GM19463 (cell line): ENCODE measurements at regions not wholly inside any gene's neighbourhood (a gene's known extent, or its start where the extent isn't known, plus 50 kb on each side); places are given as distances from the start of the nearest gene placed in this dataset.

ENCODE experiments used
- ATAC-seq: cut with Tn5 transposase; IDR thresholded peaks from one replicate; pipeline ENCODE4 v1.9.1; 2021; ENCODE audit warnings: mild to moderate bottlenecking, moderate library complexity; ENCODE audit not compliant: unreplicated experiment

DNA sequence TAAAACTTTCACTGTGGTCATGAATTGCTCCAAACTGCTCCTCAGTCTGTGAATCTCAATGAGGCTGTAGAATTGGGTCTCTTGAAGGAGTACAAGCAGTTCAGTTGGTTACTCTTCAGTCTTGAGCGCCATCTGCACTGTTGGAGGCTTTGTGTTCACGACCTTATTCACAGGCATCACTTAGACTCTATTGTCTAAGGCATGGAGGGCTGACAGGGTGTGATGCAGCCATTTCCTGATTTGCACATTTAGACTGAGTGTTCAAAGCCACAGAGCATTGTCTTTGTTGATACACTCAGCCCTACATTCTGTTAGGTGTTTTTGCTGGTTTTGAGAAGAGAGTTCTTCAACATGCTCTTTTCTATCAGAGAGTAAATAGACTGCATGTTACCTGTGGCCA lies 355.9 kb upstream of the RIOK2 start:
- no peak for ATAC-seq

DNA sequence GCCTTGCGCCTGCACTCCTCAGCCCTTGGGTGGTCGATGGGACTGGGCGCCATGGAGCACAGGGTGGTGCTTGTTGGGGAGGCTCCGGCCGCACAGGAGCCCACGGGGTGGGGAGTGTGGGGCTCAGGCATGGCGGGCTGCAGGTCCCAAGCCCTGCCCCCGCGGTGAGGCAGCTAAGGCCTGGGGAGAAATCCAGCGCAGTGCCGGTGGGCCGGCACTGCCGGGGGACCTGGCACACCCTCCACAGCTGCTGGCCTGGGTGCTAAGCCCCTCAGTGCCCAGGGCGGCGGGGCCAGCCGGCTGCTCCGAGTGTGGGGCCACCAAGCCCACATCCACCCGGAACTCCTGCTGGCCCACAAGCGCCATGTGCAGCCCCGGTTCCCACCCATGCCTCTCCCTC lies 358.8 kb upstream of the RIOK2 start:
- no peak for ATAC-seq

- ATAC-seq = no peak
Observed at GRCh38 chr5:97542469-97542868, 359.4 kb upstream of the RIOK2 start.

DNA sequence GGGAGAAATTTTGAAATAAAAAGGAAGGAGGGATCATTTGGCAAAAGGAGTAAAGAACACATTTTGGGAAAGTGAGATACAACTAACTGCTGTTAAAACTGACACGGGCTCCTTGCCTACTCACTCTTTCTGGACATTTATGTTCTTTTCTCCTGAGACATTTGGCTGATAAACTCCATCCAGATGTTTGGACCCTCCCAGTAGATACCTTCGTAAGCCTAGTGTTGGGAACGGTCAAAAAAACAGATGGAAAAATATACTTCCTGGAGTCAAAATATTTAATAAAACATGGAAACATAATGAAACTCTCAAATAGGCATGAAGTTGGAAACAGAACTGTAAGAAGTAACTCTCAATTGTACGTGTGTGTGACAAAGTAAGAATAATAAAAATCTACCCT lies 360.1 kb upstream of the RIOK2 start:
- ATAC-seq = no peak

- ATAC-seq = no peak
Observed at GRCh38 chr5:97544240-97544639, 361.2 kb upstream of the RIOK2 start.

DNA sequence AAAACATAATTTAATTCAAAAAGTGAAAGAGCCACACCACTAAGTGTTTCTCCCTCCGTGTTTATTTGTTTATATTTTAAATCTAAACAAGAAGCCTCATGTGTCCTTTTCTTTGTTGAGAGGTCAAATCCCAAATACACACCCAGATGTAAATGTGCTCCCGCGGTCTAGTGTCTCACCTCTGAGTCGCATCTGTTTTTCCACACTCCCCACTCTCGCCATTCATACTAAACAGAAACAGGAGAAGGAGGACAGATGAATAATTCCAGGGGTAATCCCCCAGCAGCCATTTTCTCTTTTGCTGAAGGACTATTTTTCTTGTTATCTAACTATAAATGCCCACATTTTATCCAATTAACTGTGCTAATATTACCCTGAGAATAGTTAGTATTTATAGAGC lies 361.6 kb upstream of the RIOK2 start:
- ATAC-seq = no peak

- ATAC-seq = no peak
Observed at GRCh38 chr5:97545446-97545845, 362.4 kb upstream of the RIOK2 start.

- ATAC-seq = no peak
Observed at GRCh38 chr5:97545886-97546535, 363.0 kb upstream of the RIOK2 start.

DNA sequence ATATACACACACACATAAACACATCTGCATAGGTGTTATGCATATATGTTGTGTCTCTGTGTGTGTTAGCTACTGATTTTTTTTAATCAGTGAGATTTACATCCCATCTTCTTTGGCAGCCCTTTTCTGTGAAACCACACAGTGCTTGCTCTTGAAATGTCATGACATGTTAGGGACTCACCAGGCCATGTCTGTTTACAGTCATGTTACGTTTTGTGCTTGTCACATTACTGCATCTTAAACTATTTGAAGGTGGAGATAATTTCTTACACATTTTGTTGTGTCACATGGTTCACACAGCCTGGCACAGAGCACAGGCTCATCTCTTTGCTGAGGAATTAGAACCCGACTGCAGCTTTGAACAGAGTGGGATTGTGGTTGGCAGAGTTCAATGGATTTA lies 364.4 kb upstream of the RIOK2 start:
- no peak for ATAC-seq

GRCh38 chr5:97547999-97548738 lies 365.1 kb upstream of the RIOK2 start:
- ATAC-seq = peak; percentile 63

DNA sequence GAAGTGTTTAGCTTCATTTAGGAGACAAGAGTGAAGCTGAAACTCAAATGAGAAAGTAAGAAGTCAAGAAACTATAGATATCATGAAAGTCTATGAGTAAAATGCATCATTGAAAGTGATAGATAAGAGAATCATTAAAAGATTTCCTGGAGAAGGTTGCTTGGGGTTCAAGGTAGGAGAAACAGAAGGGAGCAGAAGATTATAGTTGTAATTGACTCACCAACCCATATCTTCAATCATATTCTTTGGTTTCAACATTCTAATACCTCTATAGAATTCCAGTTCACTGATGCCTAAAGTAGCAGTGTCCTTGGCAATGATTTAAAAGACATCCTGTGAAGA lies 365.7 kb upstream of the RIOK2 start:
- no peak for ATAC-seq

- ATAC-seq = no peak
Observed at GRCh38 chr5:97549496-97549895, 366.4 kb upstream of the RIOK2 start.

GRCh38 chr5:97550164-97550563 lies 367.1 kb upstream of the RIOK2 start:
- ATAC-seq = no peak

GRCh38 chr5:97550818-97551217 lies 367.8 kb upstream of the RIOK2 start:
- ATAC-seq = no peak

DNA sequence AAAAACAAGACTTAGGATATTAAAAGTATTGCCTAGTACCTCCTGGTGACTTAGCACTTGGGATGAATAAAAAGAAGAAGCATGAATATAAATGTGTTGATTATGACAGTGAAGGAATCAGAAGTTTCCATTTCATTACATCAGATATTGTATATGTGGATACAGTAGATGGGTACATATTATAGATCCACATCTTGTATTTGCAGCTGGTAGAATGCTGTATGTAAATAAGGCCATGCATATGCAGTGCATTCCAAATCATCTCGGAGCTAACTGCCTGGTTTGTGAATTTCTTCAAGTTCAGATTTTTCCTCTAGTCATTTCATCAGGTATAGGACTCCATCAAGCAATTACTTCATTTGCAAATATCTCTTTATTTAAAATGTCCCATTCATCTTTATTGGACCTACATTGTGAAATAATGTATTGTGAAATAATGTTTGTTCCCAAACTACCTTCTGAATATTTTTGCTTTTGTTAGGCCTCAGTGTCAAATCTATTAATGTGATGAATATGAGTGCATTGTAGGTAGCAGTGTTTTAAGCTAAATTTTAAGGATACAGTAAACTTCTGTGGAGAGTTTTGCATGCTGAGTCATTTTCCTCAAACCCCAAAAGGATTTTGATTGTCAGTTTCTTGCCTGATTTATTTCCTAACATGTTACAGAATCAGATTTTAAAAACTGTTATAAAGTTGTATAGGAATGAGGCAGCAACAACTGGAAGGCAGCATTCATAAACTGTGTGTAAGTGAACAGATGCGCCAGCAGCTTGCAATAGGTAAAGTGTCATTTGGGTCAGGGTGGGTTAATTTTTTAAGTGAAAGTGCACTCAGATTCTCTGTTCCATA lies 370.8 kb upstream of the RIOK2 start:
- ATAC-seq = no peak

- ATAC-seq = no peak
Observed at GRCh38 chr5:97554977-97555643, 372.1 kb upstream of the RIOK2 start.

DNA sequence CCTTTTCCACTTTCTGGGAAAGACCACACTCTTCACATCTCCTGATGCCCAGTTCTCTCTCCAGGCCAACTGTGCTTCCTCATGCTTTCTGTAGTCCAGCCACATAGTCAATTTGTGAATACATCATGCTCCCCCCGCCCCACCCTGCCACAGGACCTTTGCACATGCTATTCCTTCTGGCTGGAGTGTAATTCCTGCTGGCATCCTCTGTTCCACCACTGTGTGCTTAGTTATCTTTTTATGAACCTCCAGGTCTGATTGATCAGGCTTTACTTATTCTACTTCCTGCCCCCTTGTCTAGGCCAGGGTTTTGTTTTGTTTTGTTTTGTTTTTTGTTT lies 372.6 kb upstream of the RIOK2 start:
- ATAC-seq = no peak

DNA sequence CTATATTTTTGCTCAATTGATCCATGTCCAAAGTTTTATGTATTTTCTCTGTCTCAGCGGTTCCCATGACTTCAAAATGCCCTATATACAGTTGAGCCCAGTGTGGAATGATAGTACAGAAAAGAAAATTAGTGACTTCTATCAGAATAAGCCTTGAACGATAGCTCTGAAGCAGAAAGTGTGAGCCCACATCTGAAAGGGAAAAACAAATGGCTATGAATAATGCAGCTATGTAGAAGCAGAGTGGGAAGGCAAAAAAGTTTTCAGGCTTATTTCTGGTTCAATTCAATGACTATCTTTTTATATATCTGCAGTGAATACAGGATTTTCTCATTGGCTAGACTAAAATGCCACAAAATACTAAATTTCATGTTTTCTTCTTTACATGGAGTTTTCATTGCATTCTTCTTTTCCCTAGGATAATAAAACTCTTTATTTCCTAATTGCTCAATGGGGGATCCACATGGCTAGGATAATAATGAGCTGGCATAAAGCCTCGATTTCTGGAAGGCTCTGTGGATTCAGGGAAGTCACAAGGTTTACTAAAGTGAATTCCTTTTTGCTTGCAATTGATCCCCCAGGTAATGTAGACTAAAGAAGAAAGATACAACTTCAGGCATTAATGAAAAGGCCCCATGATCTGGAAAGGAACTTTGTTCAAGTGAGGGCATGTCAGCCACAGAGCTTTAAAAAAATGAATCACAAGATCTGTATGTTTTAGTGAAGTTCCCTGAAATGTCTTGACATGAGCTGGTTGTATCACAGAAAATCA lies 377.0 kb upstream of the RIOK2 start:
- no peak for ATAC-seq

- ATAC-seq = no peak
Observed at GRCh38 chr5:97560599-97560993, 377.5 kb upstream of the RIOK2 start.

GRCh38 chr5:97563050-97563657 lies 380.1 kb upstream of the RIOK2 start:
- no peak for ATAC-seq
